Astrocyte (in vitro differentiated cells and primary cell): ENCODE measurements at regions not wholly inside any gene's neighbourhood (a gene's known extent, or its start where the extent isn't known, plus 50 kb on each side); places are given as distances from the start of the nearest gene placed in this dataset.

ENCODE experiments used
- CTCF ChIP-seq: IDR thresholded peaks from 2 replicates; pipeline ENCODE4 v1.5.1; 2011; ENCODE audit warnings: low read depth, mild to moderate bottlenecking, inconsistent platforms, low read length, moderate library complexity; ENCODE audit not compliant: insufficient read depth
- EZH2 ChIP-seq: IDR thresholded peaks from 2 replicates; pipeline ENCODE4 v1.6.1; 2012; ENCODE audit warnings: mild to moderate bottlenecking, low read length, inconsistent platforms; ENCODE audit not compliant: insufficient read depth

DNA sequence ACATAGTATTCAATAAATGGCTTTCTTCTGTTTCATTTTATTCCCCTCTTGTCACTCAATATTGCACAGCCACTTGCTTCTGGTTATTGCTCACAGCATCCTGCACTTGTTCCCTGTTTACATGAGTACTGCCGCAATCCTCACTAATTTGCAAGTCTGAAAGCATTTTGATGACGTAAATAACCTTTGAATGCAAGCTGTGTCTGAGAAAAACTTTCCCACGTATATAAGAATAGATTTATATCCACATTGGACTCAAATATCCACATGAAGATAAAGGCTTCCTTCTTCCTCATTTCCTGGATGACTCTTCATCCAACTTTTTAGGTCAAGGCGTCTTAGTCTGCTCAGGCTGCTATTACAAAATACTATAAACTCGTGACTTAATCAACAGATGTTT, 88.2 kb upstream of the DAP start:
- no peak for TF ChIP-seq CTCF
- no peak for TF ChIP-seq EZH2
